GM12891 (cell line): ENCODE measurements at regions not wholly inside any gene's neighbourhood (a gene's known extent, or its start where the extent isn't known, plus 50 kb on each side); places are given as distances from the start of the nearest gene placed in this dataset.

Experiments used
- DNase-seq: peaks from one replicate; pipeline ENCODE4 v3.0.0; 2011; ENCODE audit warnings: low spot score; ENCODE audit not compliant: insufficient read length
- FAIRE-seq: peaks from 2 replicates; lab custom pipeline; 2011; peaks lifted over from hg19 to GRCh38; lab: Jason Lieb, UNC
- PAX5 ChIP-seq: IDR thresholded peaks from 2 replicates; pipeline ENCODE4 v1.6.1; 2011; ENCODE audit warnings: low read length, moderate library complexity, mild to moderate bottlenecking; ENCODE audit not compliant: insufficient read depth, severe bottlenecking
- POLR2A ChIP-seq: IDR thresholded peaks from 2 replicates; pipeline ENCODE4 v1.6.1; 2011; ENCODE audit warnings: low read depth, low read length, control low read depth
- POLR2AphosphoS5 ChIP-seq: IDR thresholded peaks from 2 replicates; pipeline ENCODE4 v1.6.1; 2011; ENCODE audit warnings: low read depth, low read length, control low read depth
- POU2F2 ChIP-seq: IDR thresholded peaks from 2 replicates; pipeline ENCODE4 v1.6.1; 2011; ENCODE audit warnings: low read depth, mild to moderate bottlenecking, control low read depth, low read length, moderate library complexity
- SPI1 ChIP-seq: IDR thresholded peaks from 2 replicates; pipeline ENCODE4 v1.6.1; 2011; ENCODE audit warnings: low read depth, low read length, control low read depth
- TAF1 ChIP-seq: IDR thresholded peaks from 2 replicates; pipeline ENCODE4 v1.6.1; 2011; ENCODE audit warnings: low read depth, low read length, control low read depth

GRCh38 chr10:57008189-57008588, 647.1 kb upstream of the ZWINT start:
- DNase-seq (no peak), FAIRE-seq (no peak)

GRCh38 chr10:56991591-56992069, 630.6 kb upstream of the ZWINT start:
- TF ChIP-seq POLR2AphosphoS5 (no peak), POU2F2 (no peak), TAF1 (no peak), PAX5 (no peak), POLR2A (no peak), SPI1 (no peak)
- no peak for DNase-seq

More at GRCh38 chr10:57008189-57008588, 647.1 kb upstream of the ZWINT start:
- TF ChIP-seq POLR2A (no peak), PAX5 (no peak), POLR2AphosphoS5 (no peak), SPI1 (no peak), TAF1 (no peak), POU2F2 (no peak)

GRCh38 chr10:56975513-56975912, 614.5 kb upstream of the ZWINT start:
- FAIRE-seq = no peak
- no peak for TF ChIP-seq POLR2AphosphoS5
- no peak for TF ChIP-seq POLR2A
- TF ChIP-seq SPI1 = no peak
- no peak for TF ChIP-seq POU2F2
- no peak for TF ChIP-seq TAF1
- no peak for TF ChIP-seq PAX5
- no peak for DNase-seq

More at GRCh38 chr10:56991591-56992069, 630.6 kb upstream of the ZWINT start:
- no peak for FAIRE-seq

GRCh38 chr10:56973766-56974165, 612.7 kb upstream of the ZWINT start:
- TF ChIP-seq POU2F2 (no peak), POLR2A (no peak), PAX5 (no peak), POLR2AphosphoS5 (no peak), SPI1 (no peak), TAF1 (no peak)
- FAIRE-seq = no peak
- no peak for DNase-seq

GRCh38 chr10:56943221-56943755, 582.2 kb upstream of the ZWINT start:
- FAIRE-seq = no peak
- TF ChIP-seq POLR2AphosphoS5 (no peak), SPI1 (no peak), PAX5 (no peak), TAF1 (no peak), POU2F2 (no peak), POLR2A (no peak)
- no peak for DNase-seq

GRCh38 chr10:56934515-56934914, 573.5 kb upstream of the ZWINT start:
- no peak for FAIRE-seq
- TF ChIP-seq PAX5 (no peak), POLR2AphosphoS5 (no peak), POLR2A (no peak), SPI1 (no peak), POU2F2 (no peak), TAF1 (no peak)
- no peak for DNase-seq

- no peak for TF ChIP-seq POLR2AphosphoS5
- FAIRE-seq (no peak), DNase-seq (no peak)
Observed at GRCh38 chr10:56928714-56929113, 567.7 kb upstream of the ZWINT start.

- no peak for FAIRE-seq
- no peak for DNase-seq
- TF ChIP-seq SPI1 (no peak), POU2F2 (no peak), PAX5 (no peak), POLR2A (no peak), POLR2AphosphoS5 (no peak), TAF1 (no peak)
Observed at GRCh38 chr10:56927701-56928100, 566.6 kb upstream of the ZWINT start.

GRCh38 chr10:56920601-56921261, 559.7 kb upstream of the ZWINT start:
- TF ChIP-seq SPI1 (no peak), PAX5 (no peak), POU2F2 (no peak)
- FAIRE-seq (no peak), DNase-seq (no peak)

- no peak for TF ChIP-seq POLR2A
- no peak for TF ChIP-seq POU2F2
- TF ChIP-seq POLR2AphosphoS5 = no peak
- no peak for TF ChIP-seq SPI1
- TF ChIP-seq TAF1 = no peak
- TF ChIP-seq PAX5 = no peak
- DNase-seq (no peak), FAIRE-seq (no peak)
Observed at GRCh38 chr10:56912043-56912442, 551.0 kb upstream of the ZWINT start.

GRCh38 chr10:56905051-56905450, 544.0 kb upstream of the ZWINT start:
- no peak for DNase-seq
- TF ChIP-seq POU2F2 (no peak), PAX5 (no peak), TAF1 (no peak), POLR2AphosphoS5 (no peak), SPI1 (no peak), POLR2A (no peak)
- FAIRE-seq = no peak
